ENCODE measurements at regions not wholly inside any gene's neighbourhood (a gene's known extent, or its start where the extent isn't known, plus 50 kb on each side); places are given as distances from the start of the nearest gene placed in this dataset.
"Not testable (repeated sequence)": the region's sequence is repeated elsewhere in the genome, so short reads cannot be mapped to it uniquely, and the experiment has no call there.

DNA sequence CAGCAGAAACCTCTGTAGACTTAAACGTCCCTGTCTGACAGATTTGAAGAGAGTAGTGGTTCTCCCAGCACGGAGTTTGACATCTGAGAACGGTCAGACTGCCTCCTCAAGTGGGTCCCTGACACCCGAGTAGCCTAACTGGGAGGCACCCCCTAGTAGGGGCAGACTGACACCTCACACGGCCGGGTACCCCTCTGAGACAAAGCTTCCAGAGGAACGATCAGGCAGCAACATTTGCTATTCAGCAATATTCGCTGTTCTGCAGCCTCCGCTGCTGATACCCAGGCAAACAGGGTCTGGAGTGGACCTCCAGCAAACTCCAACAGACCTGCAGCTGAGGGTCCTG, 61.5 kb upstream of the ATP2C1 start:
- H3K79me2 ChIP-seq (ENCODE audit: control insufficient read depth, insufficient read depth, low read length); H3K9me1 ChIP-seq (ENCODE audit: control insufficient read depth, insufficient read depth, low read length); H4K20me1 ChIP-seq (replicated peaks; ENCODE audit: control insufficient read depth, insufficient read depth, low read length); H3K4me3 ChIP-seq; H3K27ac ChIP-seq (ENCODE audit: extremely low read depth, low read depth, low read length); H3K4me2 ChIP-seq (ENCODE audit: insufficient read depth, low read length); BruUV-seq (replicated peaks); H3K27me3 ChIP-seq (ENCODE audit: control insufficient read depth in 2 of 2, insufficient read depth in 2 of 2, low read length in 2 of 2); ATAC-seq; FAIRE-seq; H3K4me1 ChIP-seq (replicated peaks in 1 of 2; ENCODE audit: control insufficient read depth in 2 of 2, insufficient read depth in 2 of 2, low read length in 2 of 2); in situ Hi-C loops (cut with MboI); H3K36me3 ChIP-seq (ENCODE audit: control insufficient read depth, insufficient read depth, low read length); DNase-seq (ENCODE audit: extremely low read depth in 1 of 4, low spot score in 3 of 4); CTCF ChIA-PET (ENCODE audit: low intra/inter-chr PET ratio); H3K9me3 ChIP-seq (replicated peaks; ENCODE audit: control insufficient read depth, insufficient read depth, low read depth, low read length): not testable (repeated sequence)
- POLR2A ChIA-PET, result interaction anchor here (0.9 to 3.0 kb wide), 5 partner anchors 9 to 61 kb away, joined by 3 to 15 read pairs (median 4); no protein-coding TSS in a partner anchor
- peak overlapping the region in 1 of 2 experiments; percentile 55; a peak in 1 of 4 replicates for H3K9ac ChIP-seq (ENCODE audit: insufficient read depth in 1 of 2, low read depth in 2 of 2, low read length in 2 of 2)
- intact Hi-C loops (cut with micrococcal nuclease), result loop anchor here (2.0 kb wide), 1 partner anchor 18 kb away; no protein-coding TSS in a partner anchor
- H2AFZ ChIP-seq (ENCODE audit: low read depth, low read length), result peak overlapping the region; percentile 99
- 42% methylated on average over 4 of the region's 9 CpGs for WGBS (ENCODE audit: insufficient coverage, low coverage, missing lambda C conversion rate)

DNA sequence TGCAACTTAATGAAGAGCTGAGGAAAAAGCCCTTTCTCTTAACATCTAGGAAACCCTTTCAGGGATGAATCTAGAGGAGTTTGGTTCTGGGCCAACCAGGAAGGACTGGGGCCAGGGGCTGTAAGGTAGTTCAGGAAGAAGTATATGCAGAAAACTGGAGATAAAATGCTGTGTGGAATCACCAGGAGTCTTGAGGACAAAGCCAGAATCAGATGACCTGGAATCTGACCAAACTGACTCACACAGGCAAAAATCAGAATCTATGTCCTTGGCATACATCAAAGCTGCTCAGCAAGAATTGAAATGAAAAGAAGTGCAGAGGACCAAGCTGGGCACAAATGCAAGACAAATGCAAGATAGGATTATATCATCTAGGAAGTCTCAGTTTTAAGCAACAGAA, 59.4 kb upstream of the ATP2C1 start:
- ChIA-PET POLR2A (interaction anchor here (0.5 kb wide), 1 partner anchor 656 kb away, joined by 3 read pairs; no protein-coding TSS in a partner anchor), CTCF (ENCODE audit: low intra/inter-chr PET ratio) (no interaction called here)
- no peak for ATAC-seq
- Histone ChIP-seq H2AFZ (ENCODE audit: low read depth, low read length) (no peak overlapping the region), H3K9me1 (ENCODE audit: control insufficient read depth, insufficient read depth, low read length) (no peaks in the 10 kb centered on the region), H3K36me3 (ENCODE audit: control insufficient read depth, insufficient read depth, low read length) (no peaks in the 10 kb centered on the region), H3K4me1 (replicated peaks in 1 of 2; ENCODE audit: control insufficient read depth in 2 of 2, insufficient read depth in 2 of 2, low read length in 2 of 2) (peaks cover 0 to 5% of the 10 kb centered on the region in 2 experiments; a peak in 2 of 5 replicates), H3K9me3 (replicated peaks; ENCODE audit: control insufficient read depth, insufficient read depth, low read depth, low read length) (no peaks in the 10 kb centered on the region), H3K9ac (ENCODE audit: insufficient read depth in 1 of 2, low read depth in 2 of 2, low read length in 2 of 2) (no peak overlapping the region), H3K27me3 (ENCODE audit: control insufficient read depth in 2 of 2, insufficient read depth in 2 of 2, low read length in 2 of 2) (no peaks in the 10 kb centered on the region), H3K79me2 (ENCODE audit: control insufficient read depth, insufficient read depth, low read length) (no peaks in the 10 kb centered on the region), H3K4me3 (no peak overlapping the region), H3K27ac (ENCODE audit: extremely low read depth, low read depth, low read length) (no peak overlapping the region), H4K20me1 (replicated peaks; ENCODE audit: control insufficient read depth, insufficient read depth, low read length) (no peaks in the 10 kb centered on the region), H3K4me2 (ENCODE audit: insufficient read depth, low read length) (no peak overlapping the region)
- FAIRE-seq, result no peak
- BruUV-seq (replicated peaks), result no TSS peak
- intact Hi-C loops (cut with micrococcal nuclease), result no loop called here
- in situ Hi-C loops (cut with MboI), result no loop called here
- DNase-seq (ENCODE audit: extremely low read depth in 1 of 4, low spot score in 3 of 4), result no peak
- no peak for TF ChIP-seq GTF2F1 (IDR thresholded peaks at IDR 0.05; ENCODE audit: low read depth, low read length)
- TF ChIP-seq, protein P1, sequence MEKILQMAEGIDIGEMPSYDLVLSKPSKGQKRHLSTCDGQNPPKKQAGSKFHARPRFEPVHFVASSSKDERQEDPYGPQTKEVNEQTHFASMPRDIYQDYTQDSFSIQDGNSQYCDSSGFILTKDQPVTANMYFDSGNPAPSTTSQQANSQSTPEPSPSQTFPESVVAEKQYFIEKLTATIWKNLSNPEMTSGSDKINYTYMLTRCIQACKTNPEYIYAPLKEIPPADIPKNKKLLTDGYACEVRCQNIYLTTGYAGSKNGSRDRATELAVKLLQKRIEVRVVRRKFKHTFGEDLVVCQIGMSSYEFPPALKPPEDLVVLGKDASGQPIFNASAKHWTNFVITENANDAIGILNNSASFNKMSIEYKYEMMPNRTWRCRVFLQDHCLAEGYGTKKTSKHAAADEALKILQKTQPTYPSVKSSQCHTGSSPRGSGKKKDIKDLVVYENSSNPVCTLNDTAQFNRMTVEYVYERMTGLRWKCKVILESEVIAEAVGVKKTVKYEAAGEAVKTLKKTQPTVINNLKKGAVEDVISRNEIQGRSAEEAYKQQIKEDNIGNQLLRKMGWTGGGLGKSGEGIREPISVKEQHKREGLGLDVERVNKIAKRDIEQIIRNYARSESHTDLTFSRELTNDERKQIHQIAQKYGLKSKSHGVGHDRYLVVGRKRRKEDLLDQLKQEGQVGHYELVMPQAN (IDR thresholded peaks at IDR 0.05; ENCODE audit: borderline replicate concordance), result no peak
- no peak for TF ChIP-seq ZBED1 (IDR thresholded peaks at IDR 0.05)
- TF ChIP-seq EHMT2 (IDR thresholded peaks at IDR 0.05), result no peak
- no peak for TF ChIP-seq TRIM25 (IDR thresholded peaks at IDR 0.05; ENCODE audit: borderline replicate concordance)
- TF ChIP-seq, protein P2, sequence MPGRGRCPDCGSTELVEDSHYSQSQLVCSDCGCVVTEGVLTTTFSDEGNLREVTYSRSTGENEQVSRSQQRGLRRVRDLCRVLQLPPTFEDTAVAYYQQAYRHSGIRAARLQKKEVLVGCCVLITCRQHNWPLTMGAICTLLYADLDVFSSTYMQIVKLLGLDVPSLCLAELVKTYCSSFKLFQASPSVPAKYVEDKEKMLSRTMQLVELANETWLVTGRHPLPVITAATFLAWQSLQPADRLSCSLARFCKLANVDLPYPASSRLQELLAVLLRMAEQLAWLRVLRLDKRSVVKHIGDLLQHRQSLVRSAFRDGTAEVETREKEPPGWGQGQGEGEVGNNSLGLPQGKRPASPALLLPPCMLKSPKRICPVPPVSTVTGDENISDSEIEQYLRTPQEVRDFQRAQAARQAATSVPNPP (IDR thresholded peaks at IDR 0.05; ENCODE audit: borderline replicate concordance, insufficient read depth, insufficient read length), result no peak
- no peak for TF ChIP-seq CTCFL (IDR thresholded peaks at IDR 0.05; ENCODE audit: borderline replicate concordance, insufficient read depth, low read depth, low read length, poor library complexity, severe bottlenecking)
- no peak for TF ChIP-seq NR4A1 (CRISPR knock-in tag; IDR thresholded peaks at IDR 0.05)
- no peak for TF ChIP-seq NR4A1 (tag; IDR thresholded peaks at IDR 0.05)
- no peak for TF ChIP-seq NFXL1 (CRISPR knock-in tag; IDR thresholded peaks at IDR 0.05)
